Hepatocyte (in vitro differentiated cells): ENCODE measurements at regions not wholly inside any gene's neighbourhood (a gene's known extent, or its start where the extent isn't known, plus 50 kb on each side); places are given as distances from the start of the nearest gene placed in this dataset.

Source experiments
- DNase-seq: peaks from one replicate; pipeline ENCODE4 v3.0.0-alpha.2; 2016; ENCODE audit warnings: low spot score
- H2AFZ ChIP-seq: fragments of 200-600 bp; sonication (generic); 2 replicates; pipeline ENCODE4 v1.6.0; 2016; ENCODE audit warnings: antibody characterized with exemption, mild to moderate bottlenecking
- H3K27ac ChIP-seq: fragments of 200-600 bp; sonication (generic); 2 replicates; pipeline ENCODE4 v1.5.1; 2016; ENCODE audit warnings: mild to moderate bottlenecking
- H3K27me3 ChIP-seq: fragments of 200-600 bp; sonication (generic); 2 replicates; pipeline ENCODE4 v1.6.1; 2016
- H3K36me3 ChIP-seq: fragments of 200-600 bp; sonication (generic); replicated peaks from 2 replicates; pipeline ENCODE4 v1.5.1; 2016; ENCODE audit warnings: low read depth; ENCODE audit not compliant: insufficient read depth
- H3K4me1 ChIP-seq: fragments of 200-600 bp; sonication (generic); 2 replicates; pipeline ENCODE4 v1.5.1; 2016; ENCODE audit warnings: mild to moderate bottlenecking, moderate library complexity; ENCODE audit not compliant: insufficient read depth
- H3K4me2 ChIP-seq: fragments of 200-600 bp; sonication (generic); 2 replicates; pipeline ENCODE4 v1.6.0; 2016
- H3K4me3 ChIP-seq: fragments of 200-600 bp; sonication (generic); 2 replicates; pipeline ENCODE4 v1.5.1; 2016; ENCODE audit warnings: mild to moderate bottlenecking
- H3K79me2 ChIP-seq: fragments of 200-600 bp; sonication (generic); 2 replicates; pipeline ENCODE4 v1.6.0; 2017; ENCODE audit warnings: mild to moderate bottlenecking
- H3K9me2 ChIP-seq: fragments of 200-600 bp; sonication (generic); replicated peaks from 2 replicates; pipeline ENCODE4 v1.6.0; 2017; ENCODE audit warnings: mild to moderate bottlenecking; ENCODE audit not compliant: insufficient read depth
- H3K9me3 ChIP-seq: fragments of 200-600 bp; sonication (generic); 2 replicates; pipeline ENCODE4 v1.5.1; 2016; ENCODE audit warnings: low read depth, mild to moderate bottlenecking
- H4K20me1 ChIP-seq: fragments of 200-600 bp; sonication (generic); 2 replicates; pipeline ENCODE4 v1.6.0; 2016; ENCODE audit warnings: mild to moderate bottlenecking; ENCODE audit not compliant: insufficient read depth, poor library complexity, severe bottlenecking
- CTCF ChIP-seq: fragments of 200-600 bp; sonication (generic); IDR thresholded peaks from 2 replicates; pipeline ENCODE4 v1.5.1; 2016; ENCODE audit warnings: antibody characterized with exemption, mild to moderate bottlenecking; ENCODE audit not compliant: poor library complexity
- EZH2 ChIP-seq: fragments of 200-600 bp; sonication (generic); IDR thresholded peaks from 2 replicates; pipeline ENCODE4 v1.6.1; 2016; ENCODE audit warnings: antibody characterized with exemption, mild to moderate bottlenecking, borderline replicate concordance
- EZH2phosphoT487 ChIP-seq: fragments of 200-600 bp; sonication (generic); IDR thresholded peaks from one replicate; pipeline ENCODE4 v1.6.1; 2018; ENCODE audit warnings: antibody characterized with exemption, mild to moderate bottlenecking, low read depth, moderate library complexity; ENCODE audit not compliant: unreplicated experiment, severe bottlenecking
- WGBS: methylation state at CpG from one replicate; pipeline ENCODE4 v1.1.6; 2016; ENCODE audit warnings: low lambda C conversion rate; ENCODE audit errors: missing lambda C conversion rate; 5-methylcytosine and 5-hydroxymethylcytosine counted together

- Histone ChIP-seq H4K20me1 (no peaks in the 10 kb centered on the region), H2AFZ (no peak overlapping the region), H3K9me2 (no peaks in the 10 kb centered on the region), H3K4me1 (peaks cover 7% of the 10 kb centered on the region), H3K4me3 (no peak overlapping the region), H3K9me3 (no peaks in the 10 kb centered on the region), H3K4me2 (no peak overlapping the region), H3K36me3 (no peaks in the 10 kb centered on the region), H3K27ac (no peak overlapping the region), H3K79me2 (no peaks in the 10 kb centered on the region), H3K27me3 (peaks cover 4% of the 10 kb centered on the region)
- no peak for DNase-seq
- TF ChIP-seq CTCF, result no peak
- TF ChIP-seq EZH2phosphoT487, result no peak
- no peak for TF ChIP-seq EZH2
- WGBS, result 84% methylated on average over 9 of the region's 9 CpGs
Measured at GRCh38 chr15:31255732-31256377, 70.8 kb upstream of the KLF13 start.

- TF ChIP-seq EZH2 (no peak), CTCF (no peak), EZH2phosphoT487 (no peak)
- Histone ChIP-seq H3K4me2 (no peak overlapping the region), H4K20me1 (no peaks in the 10 kb centered on the region), H3K79me2 (no peaks in the 10 kb centered on the region), H3K27ac (no peak overlapping the region), H3K4me1 (peaks cover 7% of the 10 kb centered on the region), H2AFZ (no peak overlapping the region), H3K9me3 (no peaks in the 10 kb centered on the region), H3K9me2 (no peaks in the 10 kb centered on the region), H3K4me3 (no peak overlapping the region), H3K36me3 (no peaks in the 10 kb centered on the region), H3K27me3 (peaks cover 4% of the 10 kb centered on the region)
- no peak for DNase-seq
- 84% methylated on average over 11 of the region's 11 CpGs for WGBS
Measured at GRCh38 chr15:31256378-31257265, 70.0 kb upstream of the KLF13 start.

- no peak overlapping the region for H3K4me3 ChIP-seq
- peaks cover 4% of the 10 kb centered on the region for H3K27me3 ChIP-seq
- peaks cover 7% of the 10 kb centered on the region for H3K4me1 ChIP-seq
- H3K4me2 ChIP-seq, result no peak overlapping the region
- no peaks in the 10 kb centered on the region for H3K79me2 ChIP-seq
- no peaks in the 10 kb centered on the region for H4K20me1 ChIP-seq
- H3K27ac ChIP-seq, result no peak overlapping the region
- H3K36me3 ChIP-seq, result no peaks in the 10 kb centered on the region
- no peaks in the 10 kb centered on the region for H3K9me3 ChIP-seq
- 73% methylated on average over 1 of the region's 1 CpG for WGBS
- DNase-seq, result no peak
- TF ChIP-seq CTCF (no peak), EZH2phosphoT487 (no peak), EZH2 (no peak)
- no peak overlapping the region for H2AFZ ChIP-seq
- no peaks in the 10 kb centered on the region for H3K9me2 ChIP-seq
Measured at GRCh38 chr15:31257286-31257685, 69.3 kb upstream of the KLF13 start.
